ENCODE measurements at regions not wholly inside any gene's neighbourhood (a gene's known extent, or its start where the extent isn't known, plus 50 kb on each side); places are given as distances from the start of the nearest gene placed in this dataset.

- TF ChIP-seq, protein P1, sequence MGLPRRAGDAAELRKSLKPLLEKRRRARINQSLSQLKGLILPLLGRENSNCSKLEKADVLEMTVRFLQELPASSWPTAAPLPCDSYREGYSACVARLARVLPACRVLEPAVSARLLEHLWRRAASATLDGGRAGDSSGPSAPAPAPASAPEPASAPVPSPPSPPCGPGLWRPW (IDR thresholded peaks at IDR 0.05), result no peak
- TF ChIP-seq, protein P2, sequence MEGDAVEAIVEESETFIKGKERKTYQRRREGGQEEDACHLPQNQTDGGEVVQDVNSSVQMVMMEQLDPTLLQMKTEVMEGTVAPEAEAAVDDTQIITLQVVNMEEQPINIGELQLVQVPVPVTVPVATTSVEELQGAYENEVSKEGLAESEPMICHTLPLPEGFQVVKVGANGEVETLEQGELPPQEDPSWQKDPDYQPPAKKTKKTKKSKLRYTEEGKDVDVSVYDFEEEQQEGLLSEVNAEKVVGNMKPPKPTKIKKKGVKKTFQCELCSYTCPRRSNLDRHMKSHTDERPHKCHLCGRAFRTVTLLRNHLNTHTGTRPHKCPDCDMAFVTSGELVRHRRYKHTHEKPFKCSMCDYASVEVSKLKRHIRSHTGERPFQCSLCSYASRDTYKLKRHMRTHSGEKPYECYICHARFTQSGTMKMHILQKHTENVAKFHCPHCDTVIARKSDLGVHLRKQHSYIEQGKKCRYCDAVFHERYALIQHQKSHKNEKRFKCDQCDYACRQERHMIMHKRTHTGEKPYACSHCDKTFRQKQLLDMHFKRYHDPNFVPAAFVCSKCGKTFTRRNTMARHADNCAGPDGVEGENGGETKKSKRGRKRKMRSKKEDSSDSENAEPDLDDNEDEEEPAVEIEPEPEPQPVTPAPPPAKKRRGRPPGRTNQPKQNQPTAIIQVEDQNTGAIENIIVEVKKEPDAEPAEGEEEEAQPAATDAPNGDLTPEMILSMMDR (IDR thresholded peaks at IDR 0.05), result no peak
- no peak for TF ChIP-seq POLR2A (IDR thresholded peaks at IDR 0.05; ENCODE audit: low read length)
- TF ChIP-seq ZFP36 (IDR thresholded peaks at IDR 0.05; ENCODE audit: borderline replicate concordance, partially characterized antibody), result no peak
- no peak for TF ChIP-seq EHF (CRISPR knock-in tag; IDR thresholded peaks at IDR 0.05)
- TF ChIP-seq, protein P3, sequence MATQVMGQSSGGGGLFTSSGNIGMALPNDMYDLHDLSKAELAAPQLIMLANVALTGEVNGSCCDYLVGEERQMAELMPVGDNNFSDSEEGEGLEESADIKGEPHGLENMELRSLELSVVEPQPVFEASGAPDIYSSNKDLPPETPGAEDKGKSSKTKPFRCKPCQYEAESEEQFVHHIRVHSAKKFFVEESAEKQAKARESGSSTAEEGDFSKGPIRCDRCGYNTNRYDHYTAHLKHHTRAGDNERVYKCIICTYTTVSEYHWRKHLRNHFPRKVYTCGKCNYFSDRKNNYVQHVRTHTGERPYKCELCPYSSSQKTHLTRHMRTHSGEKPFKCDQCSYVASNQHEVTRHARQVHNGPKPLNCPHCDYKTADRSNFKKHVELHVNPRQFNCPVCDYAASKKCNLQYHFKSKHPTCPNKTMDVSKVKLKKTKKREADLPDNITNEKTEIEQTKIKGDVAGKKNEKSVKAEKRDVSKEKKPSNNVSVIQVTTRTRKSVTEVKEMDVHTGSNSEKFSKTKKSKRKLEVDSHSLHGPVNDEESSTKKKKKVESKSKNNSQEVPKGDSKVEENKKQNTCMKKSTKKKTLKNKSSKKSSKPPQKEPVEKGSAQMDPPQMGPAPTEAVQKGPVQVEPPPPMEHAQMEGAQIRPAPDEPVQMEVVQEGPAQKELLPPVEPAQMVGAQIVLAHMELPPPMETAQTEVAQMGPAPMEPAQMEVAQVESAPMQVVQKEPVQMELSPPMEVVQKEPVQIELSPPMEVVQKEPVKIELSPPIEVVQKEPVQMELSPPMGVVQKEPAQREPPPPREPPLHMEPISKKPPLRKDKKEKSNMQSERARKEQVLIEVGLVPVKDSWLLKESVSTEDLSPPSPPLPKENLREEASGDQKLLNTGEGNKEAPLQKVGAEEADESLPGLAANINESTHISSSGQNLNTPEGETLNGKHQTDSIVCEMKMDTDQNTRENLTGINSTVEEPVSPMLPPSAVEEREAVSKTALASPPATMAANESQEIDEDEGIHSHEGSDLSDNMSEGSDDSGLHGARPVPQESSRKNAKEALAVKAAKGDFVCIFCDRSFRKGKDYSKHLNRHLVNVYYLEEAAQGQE (IDR thresholded peaks at IDR 0.05), result no peak
- no peak for TF ChIP-seq EP300 (IDR thresholded peaks at IDR 0.05)
- TF ChIP-seq, protein P4, sequence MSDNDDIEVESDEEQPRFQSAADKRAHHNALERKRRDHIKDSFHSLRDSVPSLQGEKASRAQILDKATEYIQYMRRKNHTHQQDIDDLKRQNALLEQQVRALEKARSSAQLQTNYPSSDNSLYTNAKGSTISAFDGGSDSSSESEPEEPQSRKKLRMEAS (IDR thresholded peaks at IDR 0.05), result no peak
These were observed 210.9 kb upstream of the FAM241A start for GRCh38 chr4:111934314-111934713.
